Activated T-helper 1 cell treated with anti-CD3 and anti-CD28 coated beads, Interleukin-12 subunit alpha, Interleukin-12 subunit beta, Interleukin-2, Interleukin-4 antibody, amounts not matched to agents 30 ng/mL and 10 ng/mL and 1 ng/mL, durations not matched to agents 14 hours and 24 hours and 36 hours (primary cell): ENCODE measurements at regions not wholly inside any gene's neighbourhood (a gene's known extent, or its start where the extent isn't known, plus 50 kb on each side); places are given as distances from the start of the nearest gene placed in this dataset.

Experiments
- DNase-seq: peaks from one replicate; pipeline ENCODE4 v3.0.0; 2021; ENCODE audit warnings: low spot score
- H3K27ac Mint-ChIP-seq: one replicate; pipeline ENCODE4 v1.8.0; 2021; ENCODE audit warnings: mild to moderate bottlenecking, mixed read lengths
- H3K27me3 Mint-ChIP-seq: one replicate; pipeline ENCODE4 v1.8.0; 2022; ENCODE audit warnings: mild to moderate bottlenecking, moderate library complexity, mixed read lengths; ENCODE audit not compliant: insufficient read depth
- H3K36me3 Mint-ChIP-seq: one replicate; pipeline ENCODE4 v1.8.0; 2021; ENCODE audit warnings: low read depth, mixed read lengths
- H3K4me1 Mint-ChIP-seq: one replicate; pipeline ENCODE4 v1.8.0; 2021; ENCODE audit warnings: low read depth, mixed read lengths
- H3K4me3 Mint-ChIP-seq: one replicate; pipeline ENCODE4 v1.8.0; 2021; ENCODE audit warnings: mild to moderate bottlenecking, moderate library complexity, mixed read lengths
- H3K9me3 Mint-ChIP-seq: one replicate; pipeline ENCODE4 v1.8.0; 2021; ENCODE audit warnings: mixed read lengths
- intact Hi-C: fragments of 100-400 bp; cut with micrococcal nuclease; formaldehyde crosslinking; loops from one replicate; pipeline ENCODE4 v1.15.1; 2024

GRCh38 chr22:47848184-47848920 is 1085.9 kb downstream of the TBC1D22A start:
- no peak overlapping the region for H3K4me3 Mint-ChIP-seq
- H3K27ac Mint-ChIP-seq, result no peak overlapping the region
- no peaks in the 10 kb centered on the region for H3K36me3 Mint-ChIP-seq
- H3K27me3 Mint-ChIP-seq, result peaks cover 3% of the 10 kb centered on the region
- no peak for DNase-seq
- no peaks in the 10 kb centered on the region for H3K4me1 Mint-ChIP-seq
- H3K9me3 Mint-ChIP-seq, result no peaks in the 10 kb centered on the region
- intact Hi-C loops, result no loop called here

GRCh38 chr22:47847131-47847890 is 1084.9 kb downstream of the TBC1D22A start:
- H3K27ac Mint-ChIP-seq, result no peak overlapping the region
- no peaks in the 10 kb centered on the region for H3K36me3 Mint-ChIP-seq
- no peak for DNase-seq
- no peak overlapping the region for H3K4me3 Mint-ChIP-seq
- H3K9me3 Mint-ChIP-seq, result no peaks in the 10 kb centered on the region
- intact Hi-C loops, result no loop called here
- H3K4me1 Mint-ChIP-seq, result no peaks in the 10 kb centered on the region
- H3K27me3 Mint-ChIP-seq, result peaks cover 3% of the 10 kb centered on the region

GRCh38 chr22:47846206-47846605 is 1083.8 kb downstream of the TBC1D22A start:
- Mint-ChIP-seq H3K27me3 (peaks cover 3% of the 10 kb centered on the region), H3K4me3 (no peak overlapping the region), H3K9me3 (no peaks in the 10 kb centered on the region), H3K27ac (no peak overlapping the region), H3K36me3 (no peaks in the 10 kb centered on the region), H3K4me1 (no peaks in the 10 kb centered on the region)
- intact Hi-C loops, result no loop called here
- no peak for DNase-seq

GRCh38 chr22:47842119-47842518 is 1079.7 kb downstream of the TBC1D22A start:
- intact Hi-C loops, result no loop called here

GRCh38 chr22:47841156-47841555 is 1078.7 kb downstream of the TBC1D22A start:
- intact Hi-C loops, result no loop called here
- no peak for DNase-seq
- Mint-ChIP-seq H3K27me3 (peaks cover 4% of the 10 kb centered on the region), H3K4me1 (no peaks in the 10 kb centered on the region), H3K9me3 (no peaks in the 10 kb centered on the region), H3K36me3 (no peaks in the 10 kb centered on the region), H3K27ac (no peak overlapping the region), H3K4me3 (no peak overlapping the region)

More at GRCh38 chr22:47842119-47842518, 1079.7 kb downstream of the TBC1D22A start:
- no peaks in the 10 kb centered on the region for H3K4me1 Mint-ChIP-seq
- no peak overlapping the region for H3K27ac Mint-ChIP-seq
- H3K4me3 Mint-ChIP-seq, result no peak overlapping the region
- H3K36me3 Mint-ChIP-seq, result no peaks in the 10 kb centered on the region
- no peaks in the 10 kb centered on the region for H3K9me3 Mint-ChIP-seq
- no peak for DNase-seq
- H3K27me3 Mint-ChIP-seq, result peaks cover 2% of the 10 kb centered on the region

GRCh38 chr22:47839595-47840227 is 1077.3 kb downstream of the TBC1D22A start:
- H3K36me3 Mint-ChIP-seq, result no peaks in the 10 kb centered on the region
- H3K27ac Mint-ChIP-seq, result no peak overlapping the region
- no peaks in the 10 kb centered on the region for H3K9me3 Mint-ChIP-seq
- H3K4me1 Mint-ChIP-seq, result no peaks in the 10 kb centered on the region
- DNase-seq, result no peak
- H3K27me3 Mint-ChIP-seq, result peaks cover 4% of the 10 kb centered on the region
- intact Hi-C loops, result no loop called here
- no peak overlapping the region for H3K4me3 Mint-ChIP-seq

- Mint-ChIP-seq H3K27me3 (peaks cover 4% of the 10 kb centered on the region), H3K9me3 (no peaks in the 10 kb centered on the region), H3K4me1 (no peaks in the 10 kb centered on the region), H3K27ac (no peak overlapping the region), H3K4me3 (no peak overlapping the region), H3K36me3 (no peaks in the 10 kb centered on the region)
- DNase-seq, result no peak
- intact Hi-C loops, result no loop called here
Measured at GRCh38 chr22:47837703-47838102, 1075.3 kb downstream of the TBC1D22A start.

GRCh38 chr22:47836957-47837356 is 1074.5 kb downstream of the TBC1D22A start:
- Mint-ChIP-seq H3K27ac (no peak overlapping the region), H3K36me3 (no peaks in the 10 kb centered on the region), H3K27me3 (peaks cover 4% of the 10 kb centered on the region), H3K9me3 (no peaks in the 10 kb centered on the region), H3K4me3 (no peak overlapping the region), H3K4me1 (no peaks in the 10 kb centered on the region)
- no peak for DNase-seq
- intact Hi-C loops, result no loop called here

- no peak overlapping the region for H3K4me3 Mint-ChIP-seq
- no peak for DNase-seq
- H3K27me3 Mint-ChIP-seq, result peaks cover 6% of the 10 kb centered on the region
- intact Hi-C loops, result no loop called here
- H3K4me1 Mint-ChIP-seq, result no peaks in the 10 kb centered on the region
- H3K9me3 Mint-ChIP-seq, result no peaks in the 10 kb centered on the region
- H3K36me3 Mint-ChIP-seq, result no peaks in the 10 kb centered on the region
- no peak overlapping the region for H3K27ac Mint-ChIP-seq
Measured at GRCh38 chr22:47835726-47836125, 1073.3 kb downstream of the TBC1D22A start.

- Mint-ChIP-seq H3K4me3 (no peak overlapping the region), H3K27me3 (no peaks in the 10 kb centered on the region), H3K27ac (no peak overlapping the region), H3K9me3 (no peaks in the 10 kb centered on the region), H3K36me3 (no peaks in the 10 kb centered on the region), H3K4me1 (no peaks in the 10 kb centered on the region)
- DNase-seq, result no peak
- intact Hi-C loops, result no loop called here
Measured at GRCh38 chr22:47826016-47826415, 1063.6 kb downstream of the TBC1D22A start.

- Mint-ChIP-seq H3K9me3 (peaks cover 2% of the 10 kb centered on the region), H3K4me1 (no peaks in the 10 kb centered on the region), H3K36me3 (no peaks in the 10 kb centered on the region), H3K27ac (no peak overlapping the region), H3K27me3 (no peaks in the 10 kb centered on the region), H3K4me3 (no peak overlapping the region)
- no peak for DNase-seq
- intact Hi-C loops, result no loop called here
Measured at GRCh38 chr22:47822422-47822821, 1060.0 kb downstream of the TBC1D22A start.

GRCh38 chr22:47818496-47818895 is 1056.0 kb downstream of the TBC1D22A start:
- Mint-ChIP-seq H3K9me3 (peaks cover 3% of the 10 kb centered on the region), H3K27me3 (no peaks in the 10 kb centered on the region), H3K36me3 (no peaks in the 10 kb centered on the region), H3K4me1 (no peaks in the 10 kb centered on the region), H3K4me3 (no peak overlapping the region), H3K27ac (no peak overlapping the region)
- no peak for DNase-seq
- intact Hi-C loops, result no loop called here

GRCh38 chr22:47817380-47817779 is 1054.9 kb downstream of the TBC1D22A start:
- Mint-ChIP-seq H3K4me1 (no peaks in the 10 kb centered on the region), H3K36me3 (no peaks in the 10 kb centered on the region)
- intact Hi-C loops, result no loop called here

More at GRCh38 chr22:47817380-47817779, 1054.9 kb downstream of the TBC1D22A start:
- H3K4me3 Mint-ChIP-seq, result no peak overlapping the region
- H3K27me3 Mint-ChIP-seq, result no peaks in the 10 kb centered on the region
- peaks cover 8% of the 10 kb centered on the region for H3K9me3 Mint-ChIP-seq
- H3K27ac Mint-ChIP-seq, result no peak overlapping the region
- DNase-seq, result no peak
